Activated T-cell treated with anti-CD3 and anti-CD28 coated beads, Interleukin-2, amount 50 U/mL, for 72 hours (primary cell): ENCODE measurements at regions not wholly inside any gene's neighbourhood (a gene's known extent, or its start where the extent isn't known, plus 50 kb on each side); places are given as distances from the start of the nearest gene placed in this dataset.
"Not testable (repeated sequence)": the region's sequence is repeated elsewhere in the genome, so short reads cannot be mapped to it uniquely, and the experiment has no call there.

Source experiments
- ATAC-seq, 2 donors: fragments of 150-1000 bp; cut with Tn5 transposase; replicated peaks in 1 of 2; 2 replicates each; pipeline ENCODE4 v1.10.0; 2021; ENCODE audit warnings: moderate library complexity in 2 of 2, mild to moderate bottlenecking in 1 of 2
- DNase-seq, 2 donors: peaks; one replicate each; pipeline ENCODE4 v3.0.0; 2021 to 2022; ENCODE audit warnings: mixed read lengths in 1 of 2
- H3K27ac Mint-ChIP-seq: one replicate; pipeline ENCODE4 v1.8.0; 2022; ENCODE audit warnings: mild to moderate bottlenecking, moderate library complexity, mixed read lengths
- H3K27me3 Mint-ChIP-seq: one replicate; pipeline ENCODE4 v1.8.0; 2022; ENCODE audit warnings: low read depth, mixed read lengths
- H3K36me3 Mint-ChIP-seq, 2 donors: one replicate each; pipeline ENCODE4 v1.8.0; 2022; ENCODE audit warnings: mixed read lengths in 2 of 2, mild to moderate bottlenecking in 1 of 2; ENCODE audit not compliant: insufficient read depth in 2 of 2
- H3K4me1 Mint-ChIP-seq: one replicate; pipeline ENCODE4 v1.8.0; 2022; ENCODE audit warnings: low read depth, mixed read lengths
- H3K4me3 Mint-ChIP-seq, 2 donors: one replicate each; pipeline ENCODE4 v1.8.0; 2022; ENCODE audit warnings: mild to moderate bottlenecking in 2 of 2, mixed read lengths in 2 of 2, moderate library complexity in 2 of 2
- H3K9me3 Mint-ChIP-seq, 2 donors: one replicate each; pipeline ENCODE4 v1.8.0; 2022; ENCODE audit warnings: mixed read lengths in 2 of 2

DNA sequence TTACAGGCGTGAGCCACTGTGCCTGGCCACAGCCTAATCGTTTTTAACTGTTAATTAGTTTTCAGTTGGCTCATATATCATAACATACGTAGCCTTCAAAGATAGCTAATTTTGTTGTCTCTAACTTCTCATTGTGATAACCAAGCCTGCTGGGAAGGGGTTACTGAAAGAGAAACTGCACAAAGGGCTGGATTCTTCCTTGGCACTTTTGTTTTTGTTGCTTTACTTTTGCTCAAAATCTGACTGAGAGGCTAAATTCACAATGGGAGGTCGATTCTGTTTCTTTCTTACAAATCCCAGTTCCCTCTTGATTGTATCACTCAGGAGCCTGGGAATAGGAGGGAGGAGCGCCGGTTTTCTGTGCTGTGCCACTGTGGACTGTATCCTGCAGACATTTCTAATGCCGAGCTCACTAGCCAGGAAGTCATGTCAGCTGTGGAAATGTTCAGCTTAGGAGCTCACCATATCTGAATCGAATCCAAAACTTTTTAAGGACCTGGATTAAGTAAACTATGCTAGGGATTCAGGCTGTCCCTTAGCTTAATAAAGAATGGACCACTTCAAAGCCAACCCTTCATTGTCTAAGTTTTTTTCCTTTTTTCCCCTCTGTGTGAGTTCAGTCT lies 120.5 kb upstream of the FAT1 start:
- H3K9me3 Mint-ChIP-seq, result peaks cover 0 to 4% of the 10 kb centered on the region in 2 donors
- no peak for DNase-seq
- H3K4me1 Mint-ChIP-seq, result no peaks in the 10 kb centered on the region
- H3K4me3 Mint-ChIP-seq, result no peak overlapping the region
- no peak for ATAC-seq
- peaks cover 0 to 2% of the 10 kb centered on the region in 2 donors for H3K36me3 Mint-ChIP-seq
- H3K27ac Mint-ChIP-seq, result no peak overlapping the region
- H3K27me3 Mint-ChIP-seq, result no peaks in the 10 kb centered on the region

DNA sequence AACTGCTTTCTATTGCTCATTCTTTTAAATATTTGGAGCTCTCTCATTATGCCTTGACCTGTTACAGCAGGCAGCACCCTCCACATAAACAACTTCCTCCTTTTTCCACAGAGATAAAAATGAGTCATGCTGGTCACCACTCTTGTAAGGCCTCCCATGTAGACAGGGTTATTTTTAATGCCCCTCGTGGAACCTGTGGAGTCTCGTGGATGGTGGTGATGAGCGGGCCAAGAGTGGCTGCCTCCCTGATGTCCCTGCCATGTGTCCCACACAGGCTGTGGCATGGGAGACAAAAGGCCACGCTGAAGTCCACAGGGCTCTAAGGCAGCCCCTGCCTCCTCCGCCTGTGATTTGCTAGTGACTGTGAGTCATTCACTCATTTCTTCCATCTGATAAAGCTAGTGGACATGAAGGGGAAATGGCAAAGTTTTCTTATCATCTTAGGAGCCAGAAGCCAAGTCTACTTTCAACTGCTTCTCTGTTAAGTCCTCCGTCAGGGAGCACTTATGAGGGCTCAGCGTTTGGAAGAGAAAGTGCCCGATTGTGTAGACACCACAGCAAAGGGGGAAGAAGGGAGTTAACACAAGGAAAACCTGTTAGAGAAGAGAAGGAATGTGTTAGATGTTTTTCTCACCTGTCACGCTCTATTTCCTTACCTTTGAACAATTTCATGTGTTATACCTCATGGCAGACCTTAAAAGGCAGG lies 121.6 kb upstream of the FAT1 start:
- peaks cover 0 to 2% of the 10 kb centered on the region in 2 donors for H3K36me3 Mint-ChIP-seq
- ATAC-seq (no peak), DNase-seq (no peak)
- peaks cover 0 to 2% of the 10 kb centered on the region in 2 donors for H3K9me3 Mint-ChIP-seq
- H3K27me3 Mint-ChIP-seq, result no peaks in the 10 kb centered on the region
- no peaks in the 10 kb centered on the region for H3K4me1 Mint-ChIP-seq
- no peak overlapping the region for H3K27ac Mint-ChIP-seq
- no peak overlapping the region for H3K4me3 Mint-ChIP-seq

DNA sequence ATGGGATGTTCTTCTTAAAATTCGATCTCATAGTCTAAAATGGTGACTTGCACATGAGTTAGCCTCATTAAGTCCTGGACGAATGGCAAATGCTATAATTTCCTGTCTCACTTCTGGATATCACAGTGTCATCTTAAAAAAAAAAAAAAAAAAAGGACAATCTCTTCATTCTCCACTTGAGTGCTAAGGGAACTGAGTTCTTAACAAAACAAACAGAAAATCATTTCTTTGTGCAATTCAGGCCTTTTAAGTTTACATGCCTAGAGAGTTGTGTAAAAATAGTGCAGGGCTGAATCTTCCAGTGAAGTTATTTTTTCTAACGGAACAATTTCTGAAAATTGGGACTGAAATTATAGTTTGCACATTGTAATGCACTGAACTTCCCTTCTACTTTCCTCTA lies 122.8 kb upstream of the FAT1 start:
- H3K36me3 Mint-ChIP-seq, result peaks cover 0 to 2% of the 10 kb centered on the region in 2 donors
- H3K27ac Mint-ChIP-seq, result no peak overlapping the region
- no peaks in the 10 kb centered on the region for H3K4me1 Mint-ChIP-seq
- ATAC-seq (no peak), DNase-seq (no peak)
- H3K9me3 Mint-ChIP-seq, result peaks cover 3 to 5% of the 10 kb centered on the region in 2 donors
- no peak overlapping the region for H3K4me3 Mint-ChIP-seq
- H3K27me3 Mint-ChIP-seq, result no peaks in the 10 kb centered on the region

DNA sequence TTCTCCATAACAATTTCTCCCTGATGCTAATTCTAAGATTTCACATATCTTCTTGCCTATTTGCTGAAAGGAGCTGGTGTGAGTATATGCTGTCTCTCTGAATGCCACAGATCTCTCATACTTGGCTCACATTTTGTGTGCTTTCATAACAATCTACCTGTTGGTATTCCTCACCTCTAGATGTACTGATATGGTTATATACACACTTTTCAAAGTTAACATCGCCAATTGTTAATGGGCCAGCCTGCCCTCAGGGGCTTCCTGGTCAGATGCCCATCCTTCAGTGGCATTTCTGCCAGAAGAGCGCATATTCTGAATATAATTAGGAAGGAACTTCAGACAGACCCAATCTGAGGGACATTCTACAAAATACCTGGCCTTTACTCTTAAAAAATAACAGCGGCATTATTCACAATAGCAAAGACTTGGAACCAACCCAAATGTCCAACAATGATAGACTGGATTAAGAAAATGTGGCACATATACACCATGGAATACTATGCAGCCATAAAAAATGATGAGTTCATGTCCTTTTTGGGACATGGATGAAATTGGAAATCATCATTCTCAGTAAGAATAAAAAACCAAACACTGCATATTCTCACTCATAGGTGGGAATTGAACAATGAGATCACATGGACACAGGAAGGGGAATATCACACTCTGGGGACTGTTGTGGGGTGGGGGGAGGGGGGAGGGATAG lies 123.9 kb upstream of the FAT1 start:
- H3K27ac Mint-ChIP-seq, H3K4me3 Mint-ChIP-seq, H3K9me3 Mint-ChIP-seq, H3K4me1 Mint-ChIP-seq, ATAC-seq, DNase-seq, H3K36me3 Mint-ChIP-seq, H3K27me3 Mint-ChIP-seq: not testable (repeated sequence)

DNA sequence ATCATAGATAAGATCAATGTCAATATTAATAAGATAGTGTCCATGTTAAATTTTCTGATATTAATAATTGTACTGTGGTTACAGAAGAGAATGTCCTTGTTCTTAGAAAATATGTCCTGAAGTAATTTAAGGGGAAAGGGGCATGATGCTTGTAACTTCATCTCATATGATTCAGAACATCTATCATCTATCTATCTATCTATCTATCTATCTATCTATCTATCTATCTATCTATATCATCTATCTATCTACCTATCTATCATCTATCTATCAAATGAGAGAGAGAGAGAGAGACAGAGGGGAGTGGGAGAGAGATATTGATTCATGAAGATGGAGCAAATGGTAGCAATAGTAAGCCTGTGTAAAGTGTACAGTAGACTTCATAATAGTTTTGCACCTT lies 124.8 kb upstream of the FAT1 start:
- DNase-seq, result no peak
- H3K9me3 Mint-ChIP-seq, result peaks cover 3 to 7% of the 10 kb centered on the region in 2 donors
- peaks cover 0 to 2% of the 10 kb centered on the region in 2 donors for H3K36me3 Mint-ChIP-seq
- ATAC-seq, result no peak
- no peaks in the 10 kb centered on the region for H3K27me3 Mint-ChIP-seq
- no peak overlapping the region for H3K4me3 Mint-ChIP-seq
- no peaks in the 10 kb centered on the region for H3K4me1 Mint-ChIP-seq
- H3K27ac Mint-ChIP-seq, result no peak overlapping the region

DNA sequence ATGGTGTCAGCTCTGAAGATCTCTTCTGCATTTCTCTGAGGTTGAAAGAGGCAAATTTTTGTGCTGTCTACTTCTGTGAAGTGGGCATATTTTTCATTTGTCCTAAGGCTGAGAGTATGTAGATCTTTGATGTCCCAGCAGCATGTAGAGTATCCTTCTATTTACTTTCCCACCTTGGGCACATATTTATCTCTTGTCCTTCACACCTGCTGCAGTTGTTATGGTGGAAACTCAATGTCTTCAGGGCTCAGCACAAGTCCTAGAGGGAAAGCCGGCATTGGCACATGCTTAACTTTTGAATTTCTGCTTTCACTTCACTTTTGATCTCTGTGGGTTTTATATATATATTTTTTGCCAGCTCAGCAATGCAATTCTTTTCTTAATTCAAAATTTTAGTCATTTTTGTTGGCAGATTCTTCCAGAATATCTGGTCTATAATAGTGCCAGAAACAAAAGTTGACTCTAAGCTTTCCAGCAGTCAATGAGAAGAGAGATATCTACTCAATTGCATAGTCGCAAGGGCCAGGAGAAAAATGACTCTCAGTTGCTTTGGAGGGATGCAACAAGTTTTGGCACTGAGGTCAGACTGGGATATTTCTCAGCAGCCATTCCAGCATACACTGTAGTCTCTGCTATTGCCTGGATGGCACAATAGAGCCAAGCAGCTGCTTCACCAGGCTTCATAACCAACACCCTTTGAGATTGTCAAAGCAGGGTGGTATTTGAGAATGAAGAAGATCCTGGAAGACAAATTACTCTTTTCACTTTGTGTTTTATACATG lies 127.8 kb upstream of the FAT1 start:
- Mint-ChIP-seq H3K27me3 (no peaks in the 10 kb centered on the region), H3K27ac (no peak overlapping the region), H3K4me3 (no peak overlapping the region), H3K36me3 (peaks cover 0 to 1% of the 10 kb centered on the region in 2 donors), H3K9me3 (peaks cover 3 to 9% of the 10 kb centered on the region in 2 donors), H3K4me1 (no peaks in the 10 kb centered on the region)
- ATAC-seq (no peak), DNase-seq (no peak)

DNA sequence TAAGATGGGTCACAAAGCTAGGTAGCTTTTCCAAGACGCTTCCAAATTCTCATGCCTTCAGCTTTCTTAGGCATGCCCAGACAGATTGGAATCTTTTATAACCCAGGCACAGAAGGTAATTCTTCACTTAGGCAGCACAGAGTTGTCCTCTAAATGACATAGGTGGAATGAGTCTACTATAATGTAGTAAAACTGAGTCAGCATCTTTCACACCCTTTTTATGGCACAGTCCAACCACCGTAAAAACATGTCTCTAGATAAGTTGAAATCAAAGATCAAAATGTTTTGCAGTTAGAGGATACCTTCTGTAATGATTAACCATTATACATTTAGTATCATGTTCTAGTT lies 128.4 kb upstream of the FAT1 start:
- ATAC-seq (no peak), DNase-seq (no peak)
- peaks cover 3 to 9% of the 10 kb centered on the region in 2 donors for H3K9me3 Mint-ChIP-seq

DNA sequence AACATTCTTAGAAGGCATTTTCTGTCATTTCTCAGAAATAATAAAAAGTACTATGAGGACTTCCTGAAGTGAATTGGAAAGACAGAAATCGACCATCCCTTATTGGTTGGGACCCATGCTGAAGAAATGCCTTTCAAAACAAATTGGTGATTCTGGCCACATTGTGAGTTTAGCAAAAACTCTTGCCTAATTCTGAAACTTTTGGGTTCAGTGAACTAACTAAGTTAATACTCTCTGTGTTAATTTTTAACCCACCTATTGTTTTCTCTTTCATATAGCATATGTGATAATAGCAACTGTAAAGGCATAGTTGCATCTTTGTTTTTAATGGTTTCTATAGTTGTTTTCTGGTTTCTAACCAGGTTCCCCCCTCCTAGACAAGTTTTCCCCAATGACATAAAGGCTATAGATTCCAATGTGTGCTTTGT lies 129.3 kb upstream of the FAT1 start:
- Mint-ChIP-seq H3K27ac (no peak overlapping the region), H3K4me3 (no peak overlapping the region), H3K9me3 (peaks cover 1 to 9% of the 10 kb centered on the region in 2 donors), H3K4me1 (no peaks in the 10 kb centered on the region), H3K36me3 (no peaks in the 10 kb centered on the region), H3K27me3 (no peaks in the 10 kb centered on the region)
- no peak for ATAC-seq
- DNase-seq, result no peak

More for the DNA sequence above, 128.4 kb upstream of the FAT1 start:
- H3K36me3 Mint-ChIP-seq, result peaks cover 0 to 1% of the 10 kb centered on the region in 2 donors
- H3K4me3 Mint-ChIP-seq, result no peak overlapping the region
- H3K27ac Mint-ChIP-seq, result no peak overlapping the region
- H3K27me3 Mint-ChIP-seq, result no peaks in the 10 kb centered on the region
- H3K4me1 Mint-ChIP-seq, result no peaks in the 10 kb centered on the region

DNA sequence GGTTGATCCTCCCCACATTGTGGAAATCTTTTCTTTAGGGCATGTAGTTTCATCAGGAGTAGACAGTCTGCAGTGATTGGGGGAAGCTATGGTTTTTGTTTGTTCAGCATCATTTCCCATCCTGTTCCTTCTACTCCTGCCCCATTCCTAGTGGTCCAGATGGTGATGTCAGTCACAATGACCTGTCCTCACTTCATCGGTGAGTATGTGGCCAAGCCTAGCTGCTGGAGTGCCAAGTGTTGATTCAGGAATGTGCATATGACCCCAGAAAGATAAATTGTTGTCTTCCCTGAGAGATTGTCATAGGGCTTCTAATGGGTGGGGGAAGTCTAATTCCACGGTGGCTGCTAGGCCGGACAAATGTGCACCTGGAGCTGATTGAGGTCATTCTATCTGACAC lies 130.6 kb upstream of the FAT1 start:
- H3K27ac Mint-ChIP-seq, result no peak overlapping the region
- ATAC-seq, result no peak
- no peaks in the 10 kb centered on the region for H3K27me3 Mint-ChIP-seq
- H3K36me3 Mint-ChIP-seq, result peaks cover 0 to 1% of the 10 kb centered on the region in 2 donors
- no peaks in the 10 kb centered on the region for H3K4me1 Mint-ChIP-seq
- peaks cover 1 to 9% of the 10 kb centered on the region in 2 donors for H3K9me3 Mint-ChIP-seq
- no peak overlapping the region for H3K4me3 Mint-ChIP-seq
- DNase-seq, result no peak

DNA sequence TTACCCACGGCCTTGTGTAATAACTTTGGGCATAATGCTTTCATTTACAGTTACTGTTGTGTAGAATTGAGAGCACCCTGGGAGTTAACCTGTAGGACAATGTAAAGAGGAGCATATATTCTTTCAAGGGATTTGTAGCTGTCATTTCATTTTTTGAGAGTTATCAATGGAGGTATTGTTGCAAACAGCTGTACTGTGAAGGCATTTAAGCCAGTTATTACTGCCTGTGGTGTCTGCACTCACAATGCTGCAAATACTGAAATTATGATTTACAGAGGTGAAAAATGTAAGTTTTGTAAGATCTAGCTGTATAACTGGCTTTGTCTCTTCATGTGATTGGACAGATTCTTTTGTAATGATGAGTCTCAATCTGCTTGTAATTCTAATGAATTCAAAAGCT lies 131.5 kb upstream of the FAT1 start:
- Mint-ChIP-seq H3K4me1 (no peaks in the 10 kb centered on the region), H3K4me3 (no peak overlapping the region), H3K9me3 (peaks cover 1 to 9% of the 10 kb centered on the region in 2 donors), H3K27ac (no peak overlapping the region), H3K36me3 (peaks cover 0 to 1% of the 10 kb centered on the region in 2 donors), H3K27me3 (no peaks in the 10 kb centered on the region)
- DNase-seq (no peak), ATAC-seq (no peak)

DNA sequence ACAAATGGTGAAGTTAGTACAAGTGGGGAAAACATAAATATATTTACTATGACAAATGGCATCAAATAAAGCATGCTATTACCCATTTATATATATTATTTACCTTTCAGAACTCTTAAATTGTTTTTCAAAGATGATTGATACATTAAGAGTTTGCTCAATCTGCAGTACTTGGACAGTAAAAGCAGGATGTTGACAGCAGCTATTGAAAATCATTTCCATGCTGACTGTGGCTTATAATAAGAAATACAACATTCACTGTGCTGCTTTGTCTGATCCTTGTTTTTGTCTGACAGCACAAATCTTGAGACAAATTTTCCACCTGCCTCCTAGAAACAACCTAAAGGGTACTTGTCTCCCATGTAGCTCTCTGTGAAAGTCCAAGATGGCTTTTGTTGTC lies 134.1 kb upstream of the FAT1 start:
- no peak overlapping the region for H3K27ac Mint-ChIP-seq
- no peak for ATAC-seq
- H3K4me3 Mint-ChIP-seq, result no peak overlapping the region
- H3K4me1 Mint-ChIP-seq, result no peaks in the 10 kb centered on the region
- H3K9me3 Mint-ChIP-seq, result peaks cover 2% of the 10 kb centered on the region in 2 donors
- DNase-seq, result no peak
- H3K36me3 Mint-ChIP-seq, result peaks cover 0 to 1% of the 10 kb centered on the region in 2 donors
- no peaks in the 10 kb centered on the region for H3K27me3 Mint-ChIP-seq

DNA sequence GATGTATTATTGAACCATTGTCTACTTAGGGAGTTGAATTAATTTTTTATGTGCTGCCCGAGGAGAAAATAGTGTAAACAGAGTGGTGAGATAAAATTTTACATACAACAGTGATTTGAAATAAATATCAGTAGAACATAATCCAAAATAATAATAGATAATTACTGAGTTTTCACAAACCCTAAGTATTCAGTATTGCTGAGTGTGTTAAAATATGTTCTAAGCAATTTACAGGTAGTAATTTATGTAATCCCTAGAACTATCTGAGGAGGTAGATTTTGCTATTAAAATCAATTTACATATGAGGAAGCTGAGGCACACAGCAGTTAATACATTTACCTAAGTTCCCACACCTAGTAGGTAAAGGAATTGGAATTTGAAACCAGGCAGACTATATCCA lies 134.7 kb upstream of the FAT1 start:
- Mint-ChIP-seq H3K4me3 (no peak overlapping the region), H3K27me3 (no peaks in the 10 kb centered on the region), H3K36me3 (peaks cover 0 to 1% of the 10 kb centered on the region in 2 donors), H3K4me1 (no peaks in the 10 kb centered on the region), H3K9me3 (peaks cover 5 to 6% of the 10 kb centered on the region in 2 donors), H3K27ac (no peak overlapping the region)
- DNase-seq (no peak), ATAC-seq (no peak)

DNA sequence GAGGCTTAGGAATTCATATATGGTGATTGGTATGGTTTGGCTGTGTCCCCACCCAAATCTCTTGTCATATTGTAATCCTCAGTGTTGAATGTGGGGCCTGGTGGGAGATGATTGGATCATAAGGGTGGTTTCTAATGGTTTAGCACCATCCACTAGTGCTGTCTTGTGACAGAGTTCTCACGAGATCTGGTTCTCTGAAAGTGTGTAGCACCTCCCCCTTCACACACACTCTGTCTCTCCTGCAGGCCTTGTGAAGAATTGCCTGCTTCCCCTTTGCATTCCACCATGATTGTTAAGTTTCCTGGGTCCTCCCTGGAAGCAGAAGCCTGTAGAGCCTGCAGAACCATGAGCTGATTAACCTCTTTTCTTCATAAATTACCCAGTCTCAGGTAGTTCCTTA lies 135.8 kb upstream of the FAT1 start:
- no peak overlapping the region for H3K4me3 Mint-ChIP-seq
- no peak overlapping the region for H3K27ac Mint-ChIP-seq
- H3K9me3 Mint-ChIP-seq, result peaks cover 7 to 9% of the 10 kb centered on the region in 2 donors
- no peaks in the 10 kb centered on the region for H3K4me1 Mint-ChIP-seq
- H3K27me3 Mint-ChIP-seq, result no peaks in the 10 kb centered on the region
- no peak for ATAC-seq
- no peak for DNase-seq
- peaks cover 0 to 1% of the 10 kb centered on the region in 2 donors for H3K36me3 Mint-ChIP-seq
